ENCODE measurements at regions not wholly inside any gene's neighbourhood (a gene's known extent, or its start where the extent isn't known, plus 50 kb on each side); places are given as distances from the start of the nearest gene placed in this dataset.

DNA sequence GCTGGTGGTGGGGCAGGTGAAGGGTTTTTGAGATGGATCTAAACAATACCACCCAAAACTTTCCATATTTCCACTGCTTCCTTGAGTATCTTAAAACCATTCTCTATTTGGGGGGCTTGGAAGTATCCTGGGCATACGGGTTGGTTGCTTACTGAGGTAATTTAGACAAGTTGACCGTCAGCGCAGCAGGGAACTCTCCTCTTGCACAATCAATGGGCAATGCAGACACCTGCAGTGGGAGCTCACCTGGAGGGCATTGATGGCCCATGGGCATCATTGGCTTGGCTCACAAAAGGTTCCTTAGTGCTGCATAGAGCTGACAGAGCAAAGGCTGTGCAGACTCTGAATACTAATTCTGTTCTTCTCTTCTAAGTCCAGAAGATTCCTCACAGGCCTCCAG is 101.5 kb downstream of the EPDR1 start:
- TF ChIP-seq SPI1 (IDR thresholded peaks at IDR 0.05; ENCODE audit: borderline replicate concordance, low read depth) (no peak), GABPA (IDR thresholded peaks at IDR 0.05; ENCODE audit: low read depth) (no peak), POLR2AphosphoS5 (IDR thresholded peaks at IDR 0.05; ENCODE audit: low read depth) (no peak)
- TF ChIP-seq, protein P1, sequence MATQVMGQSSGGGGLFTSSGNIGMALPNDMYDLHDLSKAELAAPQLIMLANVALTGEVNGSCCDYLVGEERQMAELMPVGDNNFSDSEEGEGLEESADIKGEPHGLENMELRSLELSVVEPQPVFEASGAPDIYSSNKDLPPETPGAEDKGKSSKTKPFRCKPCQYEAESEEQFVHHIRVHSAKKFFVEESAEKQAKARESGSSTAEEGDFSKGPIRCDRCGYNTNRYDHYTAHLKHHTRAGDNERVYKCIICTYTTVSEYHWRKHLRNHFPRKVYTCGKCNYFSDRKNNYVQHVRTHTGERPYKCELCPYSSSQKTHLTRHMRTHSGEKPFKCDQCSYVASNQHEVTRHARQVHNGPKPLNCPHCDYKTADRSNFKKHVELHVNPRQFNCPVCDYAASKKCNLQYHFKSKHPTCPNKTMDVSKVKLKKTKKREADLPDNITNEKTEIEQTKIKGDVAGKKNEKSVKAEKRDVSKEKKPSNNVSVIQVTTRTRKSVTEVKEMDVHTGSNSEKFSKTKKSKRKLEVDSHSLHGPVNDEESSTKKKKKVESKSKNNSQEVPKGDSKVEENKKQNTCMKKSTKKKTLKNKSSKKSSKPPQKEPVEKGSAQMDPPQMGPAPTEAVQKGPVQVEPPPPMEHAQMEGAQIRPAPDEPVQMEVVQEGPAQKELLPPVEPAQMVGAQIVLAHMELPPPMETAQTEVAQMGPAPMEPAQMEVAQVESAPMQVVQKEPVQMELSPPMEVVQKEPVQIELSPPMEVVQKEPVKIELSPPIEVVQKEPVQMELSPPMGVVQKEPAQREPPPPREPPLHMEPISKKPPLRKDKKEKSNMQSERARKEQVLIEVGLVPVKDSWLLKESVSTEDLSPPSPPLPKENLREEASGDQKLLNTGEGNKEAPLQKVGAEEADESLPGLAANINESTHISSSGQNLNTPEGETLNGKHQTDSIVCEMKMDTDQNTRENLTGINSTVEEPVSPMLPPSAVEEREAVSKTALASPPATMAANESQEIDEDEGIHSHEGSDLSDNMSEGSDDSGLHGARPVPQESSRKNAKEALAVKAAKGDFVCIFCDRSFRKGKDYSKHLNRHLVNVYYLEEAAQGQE (IDR thresholded peaks at IDR 0.05; ENCODE audit: insufficient replicate concordance, low read depth), result no peak
- TF ChIP-seq, protein P2, sequence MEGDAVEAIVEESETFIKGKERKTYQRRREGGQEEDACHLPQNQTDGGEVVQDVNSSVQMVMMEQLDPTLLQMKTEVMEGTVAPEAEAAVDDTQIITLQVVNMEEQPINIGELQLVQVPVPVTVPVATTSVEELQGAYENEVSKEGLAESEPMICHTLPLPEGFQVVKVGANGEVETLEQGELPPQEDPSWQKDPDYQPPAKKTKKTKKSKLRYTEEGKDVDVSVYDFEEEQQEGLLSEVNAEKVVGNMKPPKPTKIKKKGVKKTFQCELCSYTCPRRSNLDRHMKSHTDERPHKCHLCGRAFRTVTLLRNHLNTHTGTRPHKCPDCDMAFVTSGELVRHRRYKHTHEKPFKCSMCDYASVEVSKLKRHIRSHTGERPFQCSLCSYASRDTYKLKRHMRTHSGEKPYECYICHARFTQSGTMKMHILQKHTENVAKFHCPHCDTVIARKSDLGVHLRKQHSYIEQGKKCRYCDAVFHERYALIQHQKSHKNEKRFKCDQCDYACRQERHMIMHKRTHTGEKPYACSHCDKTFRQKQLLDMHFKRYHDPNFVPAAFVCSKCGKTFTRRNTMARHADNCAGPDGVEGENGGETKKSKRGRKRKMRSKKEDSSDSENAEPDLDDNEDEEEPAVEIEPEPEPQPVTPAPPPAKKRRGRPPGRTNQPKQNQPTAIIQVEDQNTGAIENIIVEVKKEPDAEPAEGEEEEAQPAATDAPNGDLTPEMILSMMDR (IDR thresholded peaks at IDR 0.05; ENCODE audit: insufficient read depth, low read length), result no peak
- no peaks in the 10 kb centered on the region for H3K27me3 ChIP-seq (ENCODE audit: insufficient read depth, poor library complexity, severe bottlenecking)
- H3K4me3 ChIP-seq (replicated peaks; ENCODE audit: insufficient read depth, low read length), result no peak overlapping the region
- no peak overlapping the region for H3K27ac ChIP-seq (replicated peaks)
- DNase-seq (ENCODE audit: low read depth in 1 of 2, low spot score in 1 of 2), result no peak

DNA sequence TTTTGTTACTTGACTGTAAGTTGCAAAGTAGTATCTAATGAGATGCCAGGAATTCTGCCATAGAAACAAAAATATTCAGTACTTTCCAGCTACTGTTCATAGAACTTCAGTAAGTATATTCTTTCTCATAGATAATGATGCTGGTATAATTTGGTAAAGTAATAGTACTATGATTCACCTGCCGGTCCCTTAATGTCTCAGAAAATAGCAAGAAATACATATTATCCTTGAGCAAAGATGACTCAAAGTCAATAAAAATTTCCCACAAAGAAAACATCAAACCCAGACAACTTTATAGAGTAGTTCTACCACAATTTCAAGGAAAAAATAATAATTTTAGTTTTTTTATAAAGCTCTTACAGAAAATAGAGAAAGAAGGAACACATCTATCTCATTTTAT is 105.4 kb downstream of the EPDR1 start:
- DNase-seq (ENCODE audit: low read depth in 1 of 2, low spot score in 1 of 2), result no peak

DNA sequence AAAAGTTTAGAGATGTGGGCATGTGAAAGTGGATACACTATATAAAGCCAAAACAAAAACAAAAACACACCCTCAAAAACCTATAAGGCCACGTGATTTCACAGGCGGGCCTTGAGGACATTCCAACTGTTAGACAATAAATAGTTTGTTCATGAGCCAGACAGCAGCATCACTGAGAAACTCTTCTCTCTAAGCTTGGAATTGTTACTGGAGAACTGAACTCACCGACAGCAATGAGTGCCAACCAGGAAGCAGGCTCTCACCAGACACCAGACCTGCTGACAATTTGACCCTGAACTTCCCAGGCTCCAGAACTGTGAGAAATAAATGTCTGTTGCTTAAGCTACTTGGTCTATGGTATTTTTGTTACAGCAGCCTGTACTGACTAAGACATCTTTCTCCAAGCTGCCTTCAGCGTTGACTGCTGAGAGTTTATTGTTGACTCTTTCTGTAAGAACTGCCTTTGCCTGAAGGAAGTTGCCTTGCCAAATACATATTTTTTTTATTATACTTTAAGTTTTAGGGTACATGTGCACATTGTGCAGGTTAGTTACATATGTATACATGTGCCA is 107.5 kb downstream of the EPDR1 start:
- Histone ChIP-seq H3K4me3 (replicated peaks; ENCODE audit: insufficient read depth, low read length) (no peak overlapping the region), H3K27me3 (ENCODE audit: insufficient read depth, poor library complexity, severe bottlenecking) (no peaks in the 10 kb centered on the region), H3K27ac (replicated peaks) (no peak overlapping the region)
- no peak for TF ChIP-seq SPI1 (IDR thresholded peaks at IDR 0.05; ENCODE audit: borderline replicate concordance, low read depth)
- TF ChIP-seq, protein P1 (IDR thresholded peaks at IDR 0.05; ENCODE audit: insufficient replicate concordance, low read depth), result no peak
- DNase-seq (ENCODE audit: low read depth in 1 of 2, low spot score in 1 of 2), result no peak

More for the DNA sequence above, 105.4 kb downstream of the EPDR1 start:
- Histone ChIP-seq H3K27ac (replicated peaks) (no peak overlapping the region), H3K27me3 (ENCODE audit: insufficient read depth, poor library complexity, severe bottlenecking) (no peaks in the 10 kb centered on the region), H3K4me3 (replicated peaks; ENCODE audit: insufficient read depth, low read length) (no peak overlapping the region)
- TF ChIP-seq, protein P1 (IDR thresholded peaks at IDR 0.05; ENCODE audit: insufficient replicate concordance, low read depth), result no peak
- TF ChIP-seq, protein P2 (IDR thresholded peaks at IDR 0.05; ENCODE audit: insufficient read depth, low read length), result no peak
- no peak for TF ChIP-seq POLR2AphosphoS5 (IDR thresholded peaks at IDR 0.05; ENCODE audit: low read depth)
- TF ChIP-seq GABPA (IDR thresholded peaks at IDR 0.05; ENCODE audit: low read depth), result no peak
- TF ChIP-seq SPI1 (IDR thresholded peaks at IDR 0.05; ENCODE audit: borderline replicate concordance, low read depth), result no peak
